HFFc6 (cell line): ENCODE measurements at regions not wholly inside any gene's neighbourhood (a gene's known extent, or its start where the extent isn't known, plus 50 kb on each side); places are given as distances from the start of the nearest gene placed in this dataset.

Source experiments
- DNase-seq: peaks from one replicate; pipeline ENCODE4 v3.0.0-alpha.2; 2018
- H3K27ac Mint-ChIP-seq: 2 replicates; pipeline ENCODE4 v1.8.0; 2020; ENCODE audit warnings: mild to moderate bottlenecking, mixed read lengths
- H3K27me3 Mint-ChIP-seq: 2 replicates; pipeline ENCODE4 v1.8.0; 2021; ENCODE audit warnings: mild to moderate bottlenecking, moderate library complexity, mixed read lengths; ENCODE audit not compliant: insufficient read depth
- H3K36me3 Mint-ChIP-seq: 2 replicates; pipeline ENCODE4 v1.8.0; 2021; ENCODE audit warnings: low read depth, mixed read lengths
- H3K4me1 Mint-ChIP-seq: 2 replicates; pipeline ENCODE4 v1.8.0; 2020; ENCODE audit warnings: low read depth, mixed read lengths
- H3K4me3 Mint-ChIP-seq: 2 replicates; pipeline ENCODE4 v1.8.0; 2020; ENCODE audit warnings: mild to moderate bottlenecking, moderate library complexity, mixed read lengths
- H3K9me3 Mint-ChIP-seq: 2 replicates; pipeline ENCODE4 v1.8.0; 2020; ENCODE audit warnings: mild to moderate bottlenecking, mixed read lengths
- CTCF ChIP-seq: fragments of 200-600 bp; sonication (generic); IDR thresholded peaks from 2 replicates; pipeline ENCODE4 v1.5.0; 2021; ENCODE audit warnings: antibody characterized with exemption, mild to moderate bottlenecking

DNA sequence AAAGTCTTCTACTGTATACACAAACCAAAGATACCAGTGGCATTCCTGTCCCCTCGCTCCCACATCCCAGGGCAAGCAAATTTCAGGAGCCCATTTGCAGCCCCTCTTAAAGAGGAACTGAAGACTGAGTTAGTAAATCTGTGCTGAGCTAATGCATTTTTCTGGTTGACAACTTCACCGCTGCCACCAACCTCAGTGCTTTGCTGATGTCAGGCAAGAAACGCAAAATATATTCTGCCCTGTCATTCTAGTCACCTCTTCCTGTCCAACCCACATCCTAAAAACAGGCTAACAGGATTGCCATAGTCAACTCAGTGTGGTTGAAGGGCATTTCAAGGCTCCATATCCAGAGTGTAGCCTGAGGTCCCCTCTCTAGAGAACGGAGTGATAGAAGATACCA is 59.4 kb upstream of the FICD start:
- no peak for TF ChIP-seq CTCF
- no peaks in the 10 kb centered on the region for H3K4me1 Mint-ChIP-seq
- no peak overlapping the region for H3K27ac Mint-ChIP-seq
- no peak for DNase-seq
- H3K4me3 Mint-ChIP-seq = no peak overlapping the region
- no peaks in the 10 kb centered on the region for H3K36me3 Mint-ChIP-seq
- H3K9me3 Mint-ChIP-seq = no peaks in the 10 kb centered on the region
- no peaks in the 10 kb centered on the region; the same call in none of the 2 replicates for H3K27me3 Mint-ChIP-seq

GRCh38 chr12:108454539-108455139 is 60.4 kb upstream of the FICD start:
- H3K4me1 Mint-ChIP-seq = no peaks in the 10 kb centered on the region
- no peaks in the 10 kb centered on the region for H3K36me3 Mint-ChIP-seq
- no peak for TF ChIP-seq CTCF
- H3K9me3 Mint-ChIP-seq = no peaks in the 10 kb centered on the region
- no peaks in the 10 kb centered on the region; the same call in none of the 2 replicates for H3K27me3 Mint-ChIP-seq
- no peak for DNase-seq
- no peak overlapping the region for H3K4me3 Mint-ChIP-seq
- H3K27ac Mint-ChIP-seq = no peak overlapping the region

- DNase-seq = no peak
- H3K36me3 Mint-ChIP-seq = no peaks in the 10 kb centered on the region
- no peak overlapping the region for H3K4me3 Mint-ChIP-seq
- no peaks in the 10 kb centered on the region for H3K4me1 Mint-ChIP-seq
- TF ChIP-seq CTCF = no peak
- no peaks in the 10 kb centered on the region; the same call in 1 of the 2 replicates for H3K27me3 Mint-ChIP-seq
- H3K9me3 Mint-ChIP-seq = no peaks in the 10 kb centered on the region
- H3K27ac Mint-ChIP-seq = no peak overlapping the region
These were observed 65.6 kb upstream of the FICD start for GRCh38 chr12:108449478-108449877.

DNA sequence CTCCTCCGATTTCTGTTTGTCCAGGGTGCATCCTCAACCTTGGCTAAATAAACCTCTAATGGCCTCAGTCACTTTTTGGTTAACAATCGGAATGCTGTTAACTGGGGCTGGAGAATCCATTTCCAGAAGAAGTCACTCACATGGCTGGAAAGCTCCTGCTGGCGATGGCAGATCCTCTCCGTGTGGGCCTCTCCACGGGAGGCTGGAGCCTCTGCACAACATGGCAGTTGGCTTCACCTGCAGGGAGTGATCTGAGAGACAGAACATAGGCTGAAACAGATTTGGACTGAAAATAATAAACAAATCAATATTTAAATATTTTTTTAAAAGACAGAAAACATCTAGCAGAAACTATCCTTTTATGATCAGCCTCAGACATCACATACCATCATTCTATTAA is 66.8 kb upstream of the FICD start:
- Mint-ChIP-seq H3K27me3 (no peaks in the 10 kb centered on the region; the same call in 1 of the 2 replicates), H3K4me1 (no peaks in the 10 kb centered on the region), H3K27ac (no peak overlapping the region), H3K36me3 (no peaks in the 10 kb centered on the region), H3K9me3 (no peaks in the 10 kb centered on the region), H3K4me3 (no peak overlapping the region)
- no peak for DNase-seq
- no peak for TF ChIP-seq CTCF

DNA sequence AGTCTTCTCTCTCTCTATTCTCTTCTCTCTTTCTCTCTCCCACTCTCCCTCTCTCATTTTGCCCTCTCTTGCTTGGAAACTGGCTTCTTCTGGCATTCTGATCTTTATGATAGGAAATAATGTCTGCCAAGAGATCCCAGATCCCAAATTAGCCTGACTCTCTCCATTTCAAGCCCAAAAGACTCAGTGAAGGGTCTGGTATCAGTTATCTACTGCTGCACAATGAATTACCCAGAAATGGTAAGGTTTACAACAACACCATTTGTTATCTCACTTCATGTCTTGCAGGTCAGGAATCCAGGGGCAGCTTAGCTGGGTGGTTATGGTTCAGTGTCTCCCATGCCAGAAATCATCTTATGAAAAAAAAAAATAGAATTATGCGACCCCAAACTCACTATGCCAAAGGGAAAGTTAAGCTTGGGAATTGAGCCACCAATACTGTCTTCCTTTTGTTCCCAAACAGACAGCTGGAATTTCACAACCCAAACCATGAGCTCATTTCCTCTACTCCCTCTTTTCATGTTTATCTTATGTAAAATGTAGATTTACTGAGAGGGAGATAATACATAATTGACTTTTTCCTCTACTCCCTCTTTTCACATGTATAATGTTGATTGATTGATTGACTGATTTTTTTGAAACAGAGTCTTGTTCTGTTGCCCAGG is 67.8 kb upstream of the FICD start:
- H3K27ac Mint-ChIP-seq = no peak overlapping the region

More for the DNA sequence above, 67.8 kb upstream of the FICD start:
- TF ChIP-seq CTCF = no peak
- Mint-ChIP-seq H3K4me1 (no peaks in the 10 kb centered on the region), H3K27me3 (no peaks in the 10 kb centered on the region; the same call in 1 of the 2 replicates), H3K9me3 (no peaks in the 10 kb centered on the region), H3K36me3 (no peaks in the 10 kb centered on the region), H3K4me3 (no peak overlapping the region)
- DNase-seq = no peak
